ENCODE measurements at regions not wholly inside any gene's neighbourhood (a gene's known extent, or its start where the extent isn't known, plus 50 kb on each side); places are given as distances from the start of the nearest gene placed in this dataset.

GRCh38 chr13:104657196-104657595 lies 1591.0 kb upstream of the SLC10A2 start:
- Histone ChIP-seq H3K4me1 (ENCODE audit: insufficient read depth, low read length) (no peaks in the 10 kb centered on the region), H3K27me3 (ENCODE audit: insufficient read depth, low read length) (no peaks in the 10 kb centered on the region), H3K4me3 (ENCODE audit: insufficient read depth, low read length) (no peak overlapping the region), H2AFZ (ENCODE audit: low read length) (no peak overlapping the region), H3K79me2 (ENCODE audit: insufficient read depth, low read length) (no peaks in the 10 kb centered on the region), H3K9me3 (ENCODE audit: low read depth, low read length) (peaks cover 1% of the 10 kb centered on the region), H4K20me1 (ENCODE audit: insufficient read depth, low read length) (no peaks in the 10 kb centered on the region), H3K36me3 (ENCODE audit: insufficient read depth, low read length) (no peaks in the 10 kb centered on the region), H3K4me2 (ENCODE audit: insufficient read depth, low read length) (no peak overlapping the region), H3K27ac (ENCODE audit: low read depth, low read length) (no peak overlapping the region)
- TF ChIP-seq CTCF (IDR thresholded peaks at IDR 0.05; ENCODE audit: extremely low read depth, low read depth, low read length), result no peak
- DNase-seq (ENCODE audit: insufficient read length, low spot score, missing footprints), result no peak

- no peak for DNase-seq (ENCODE audit: insufficient read length, low spot score, missing footprints)
- TF ChIP-seq CTCF (IDR thresholded peaks at IDR 0.05; ENCODE audit: extremely low read depth, low read depth, low read length), result no peak
These were observed 1584.2 kb upstream of the SLC10A2 start for GRCh38 chr13:104650431-104650830.

GRCh38 chr13:104648291-104648690 lies 1582.1 kb upstream of the SLC10A2 start:
- no peak overlapping the region for H3K4me3 ChIP-seq (ENCODE audit: insufficient read depth, low read length)
- H3K27me3 ChIP-seq (ENCODE audit: insufficient read depth, low read length), result no peaks in the 10 kb centered on the region
- no peak for TF ChIP-seq CTCF (IDR thresholded peaks at IDR 0.05; ENCODE audit: extremely low read depth, low read depth, low read length)
- no peak for DNase-seq (ENCODE audit: insufficient read length, low spot score, missing footprints)
- H3K27ac ChIP-seq (ENCODE audit: low read depth, low read length), result no peak overlapping the region
- no peaks in the 10 kb centered on the region for H3K9me3 ChIP-seq (ENCODE audit: low read depth, low read length)
- no peak overlapping the region for H3K4me2 ChIP-seq (ENCODE audit: insufficient read depth, low read length)
- H3K36me3 ChIP-seq (ENCODE audit: insufficient read depth, low read length), result no peaks in the 10 kb centered on the region
- H3K79me2 ChIP-seq (ENCODE audit: insufficient read depth, low read length), result no peaks in the 10 kb centered on the region
- H4K20me1 ChIP-seq (ENCODE audit: insufficient read depth, low read length), result no peaks in the 10 kb centered on the region
- no peaks in the 10 kb centered on the region for H3K4me1 ChIP-seq (ENCODE audit: insufficient read depth, low read length)
- no peak overlapping the region for H2AFZ ChIP-seq (ENCODE audit: low read length)

More at GRCh38 chr13:104650431-104650830, 1584.2 kb upstream of the SLC10A2 start:
- no peak overlapping the region for H3K27ac ChIP-seq (ENCODE audit: low read depth, low read length)
- no peak overlapping the region for H3K4me3 ChIP-seq (ENCODE audit: insufficient read depth, low read length)
- H2AFZ ChIP-seq (ENCODE audit: low read length), result no peak overlapping the region
- H3K4me1 ChIP-seq (ENCODE audit: insufficient read depth, low read length), result no peaks in the 10 kb centered on the region
- H3K4me2 ChIP-seq (ENCODE audit: insufficient read depth, low read length), result no peak overlapping the region
- no peaks in the 10 kb centered on the region for H4K20me1 ChIP-seq (ENCODE audit: insufficient read depth, low read length)
- H3K27me3 ChIP-seq (ENCODE audit: insufficient read depth, low read length), result no peaks in the 10 kb centered on the region
- H3K36me3 ChIP-seq (ENCODE audit: insufficient read depth, low read length), result no peaks in the 10 kb centered on the region
- H3K79me2 ChIP-seq (ENCODE audit: insufficient read depth, low read length), result no peaks in the 10 kb centered on the region
- H3K9me3 ChIP-seq (ENCODE audit: low read depth, low read length), result no peaks in the 10 kb centered on the region

- TF ChIP-seq CTCF (IDR thresholded peaks at IDR 0.05; ENCODE audit: extremely low read depth, low read depth, low read length), result no peak
- Histone ChIP-seq H3K9me3 (ENCODE audit: low read depth, low read length) (no peaks in the 10 kb centered on the region), H3K27ac (ENCODE audit: low read depth, low read length) (no peak overlapping the region), H3K4me2 (ENCODE audit: insufficient read depth, low read length) (no peak overlapping the region), H4K20me1 (ENCODE audit: insufficient read depth, low read length) (no peaks in the 10 kb centered on the region), H2AFZ (ENCODE audit: low read length) (no peak overlapping the region), H3K27me3 (ENCODE audit: insufficient read depth, low read length) (no peaks in the 10 kb centered on the region), H3K36me3 (ENCODE audit: insufficient read depth, low read length) (no peaks in the 10 kb centered on the region), H3K79me2 (ENCODE audit: insufficient read depth, low read length) (no peaks in the 10 kb centered on the region), H3K4me3 (ENCODE audit: insufficient read depth, low read length) (no peak overlapping the region), H3K4me1 (ENCODE audit: insufficient read depth, low read length) (no peaks in the 10 kb centered on the region)
- DNase-seq (ENCODE audit: insufficient read length, low spot score, missing footprints), result no peak
These were observed 1579.6 kb upstream of the SLC10A2 start for GRCh38 chr13:104645786-104646185.

Data from osteoblast (primary cell).